Endothelial cell of umbilical vein (primary cell): ENCODE measurements at regions not wholly inside any gene's neighbourhood (a gene's known extent, or its start where the extent isn't known, plus 50 kb on each side); places are given as distances from the start of the nearest gene placed in this dataset.

Experiments
- BruUV-seq: library from RNA; stranded (reverse); fragments of 400-500 nt; replicated peaks from 2 replicates; lab custom pipeline; 2021; lab: Mats Ljungman, UMichigan
- CTCF ChIA-PET: fragments of 300-600, 350-600 bp; sonication (Branson Sonifier 250); formaldehyde crosslinking; loops from one replicate; lab custom pipeline; 2021; ENCODE audit warnings: antibody characterized with exemption, inconsistent platforms; lab: Charles Lee
- POLR2A ChIA-PET: fragments of 300-600, 350-600 bp; sonication (Branson Sonifier 250); formaldehyde crosslinking; loops from one replicate; lab custom pipeline; 2021; ENCODE audit warnings: antibody characterized with exemption, inconsistent platforms; lab: Charles Lee
- DNase-seq: peaks from one replicate; pipeline ENCODE4 v3.0.0-alpha.2; 2011; ENCODE audit warnings: low read depth, low spot score
- FAIRE-seq: peaks from 2 replicates; lab custom pipeline; 2011; peaks lifted over from hg19 to GRCh38; lab: Jason Lieb, UNC
- H2AFZ ChIP-seq: 2 replicates; pipeline ENCODE4 v1.6.0; 2012; ENCODE audit warnings: low read depth, low read length, control low read depth, inconsistent platforms
- H3K27ac ChIP-seq: 2 replicates; pipeline ENCODE4 v1.5.1; 2011; ENCODE audit warnings: low read depth, mild to moderate bottlenecking, control low read depth, low read length, moderate library complexity; ENCODE audit not compliant: insufficient read depth
- H3K27me3 ChIP-seq, 2 experiments: 2 replicates each; pipeline versions ENCODE4 v1.6.0 to v1.6.1; 2011; ENCODE audit warnings: low read length in 2 of 2, mixed read lengths in 1 of 2; ENCODE audit not compliant: control insufficient read depth in 2 of 2, insufficient read depth in 2 of 2
- H3K36me3 ChIP-seq, 2 experiments: 2 replicates in 1 of 2; 3 replicates in 1 of 2; pipeline ENCODE4 v1.5.1; 2011; ENCODE audit warnings: low read length in 2 of 2, mild to moderate bottlenecking in 1 of 2, moderate library complexity in 1 of 2; ENCODE audit not compliant: control insufficient read depth in 2 of 2, insufficient read depth in 2 of 2; ENCODE audit errors: extremely low read depth in 1 of 2
- H3K4me1 ChIP-seq: 3 replicates; pipeline ENCODE4 v1.5.1; 2011; ENCODE audit warnings: mild to moderate bottlenecking, low read length; ENCODE audit not compliant: control insufficient read depth, insufficient read depth; ENCODE audit errors: extremely low read depth
- H3K4me2 ChIP-seq: 2 replicates; pipeline ENCODE4 v1.6.1; 2011; ENCODE audit warnings: low read length, control low read depth, mixed read lengths; ENCODE audit not compliant: insufficient read depth
- H3K4me3 ChIP-seq, 3 experiments: fragments of 200-600 bp in 1 of 3; sonication (generic), shearing (Covaris generic) in 1 of 3; replicated peaks in 1 of 3; 2 replicates each; pipeline ENCODE4 v1.5.1; 2011 to 2016; ENCODE audit warnings: control low read depth in 3 of 3, low read length in 3 of 3, mild to moderate bottlenecking in 2 of 3, inconsistent platforms in 1 of 3, low read depth in 1 of 3, moderate library complexity in 1 of 3; ENCODE audit not compliant: insufficient read depth in 1 of 3
- H3K79me2 ChIP-seq: 2 replicates; pipeline ENCODE4 v1.6.0; 2012; ENCODE audit warnings: low read length, inconsistent platforms; ENCODE audit not compliant: control insufficient read depth, insufficient read depth
- H3K9ac ChIP-seq: replicated peaks from 2 replicates; pipeline ENCODE3; 2011; ENCODE audit warnings: low read length, control low read depth; ENCODE audit not compliant: insufficient read depth; ENCODE audit errors: extremely low read depth
- H3K9me1 ChIP-seq: replicated peaks from 3 replicates; pipeline ENCODE4 v1.6.0; 2011; ENCODE audit warnings: mild to moderate bottlenecking, low read length; ENCODE audit not compliant: control insufficient read depth, insufficient read depth; ENCODE audit errors: extremely low read depth
- H3K9me3 ChIP-seq: replicated peaks from 2 replicates; pipeline ENCODE4 v1.5.1; 2012; ENCODE audit warnings: low read length, inconsistent platforms; ENCODE audit not compliant: control insufficient read depth, insufficient read depth
- H4K20me1 ChIP-seq: replicated peaks from 2 replicates; pipeline ENCODE3; 2011; ENCODE audit warnings: mild to moderate bottlenecking, low read length; ENCODE audit not compliant: control insufficient read depth, insufficient read depth; ENCODE audit errors: extremely low read depth
- CTCF ChIP-seq, 2 donors: IDR thresholded peaks; 1 replicate in 1 of 2; 2 replicates in 1 of 2; pipeline ENCODE4 v1.5.1; 2011; ENCODE audit warnings: low read length in 2 of 2, mild to moderate bottlenecking in 2 of 2, moderate library complexity in 2 of 2, control low read depth in 1 of 2, inconsistent platforms in 1 of 2, low read depth in 1 of 2; ENCODE audit not compliant: insufficient read depth in 1 of 2; ENCODE audit errors: extremely low read depth in 1 of 2
- EZH2 ChIP-seq: IDR thresholded peaks from 2 replicates; pipeline ENCODE4 v1.6.1; 2012; ENCODE audit warnings: borderline replicate concordance, low read depth, mild to moderate bottlenecking, moderate library complexity, low read length, inconsistent platforms; ENCODE audit not compliant: severe bottlenecking
- FOS ChIP-seq: IDR thresholded peaks from 2 replicates; pipeline ENCODE4 v1.6.1; 2011; ENCODE audit warnings: mild to moderate bottlenecking, low read length, moderate library complexity, borderline replicate concordance; ENCODE audit not compliant: insufficient read depth
- GATA2 ChIP-seq: IDR thresholded peaks from 2 replicates; pipeline ENCODE4 v1.7.0; 2011; ENCODE audit warnings: low read depth, mild to moderate bottlenecking, moderate library complexity, mixed read lengths, low read length; ENCODE audit not compliant: insufficient read length, insufficient read depth
- JUN ChIP-seq: IDR thresholded peaks from 2 replicates; pipeline ENCODE4 v1.6.1; 2011; ENCODE audit warnings: borderline replicate concordance, low read depth; ENCODE audit not compliant: insufficient read length, insufficient read depth
- MAX ChIP-seq: IDR thresholded peaks from 2 replicates; pipeline ENCODE4 v1.6.1; 2011; ENCODE audit not compliant: insufficient read depth, insufficient read length
- MYC ChIP-seq: IDR thresholded peaks from one replicate; pipeline ENCODE4 v1.6.1; 2011; ENCODE audit warnings: mild to moderate bottlenecking, low read depth, low read length
- POLR2A ChIP-seq: IDR thresholded peaks from 2 replicates; pipeline ENCODE4 v1.6.1; 2012; ENCODE audit warnings: low read depth, mild to moderate bottlenecking, control low read depth, low read length
- POLR2AphosphoS5 ChIP-seq: IDR thresholded peaks from 2 replicates; pipeline ENCODE4 v1.6.1; 2012; ENCODE audit warnings: low read depth, mild to moderate bottlenecking, control low read depth, low read length, moderate library complexity; ENCODE audit not compliant: insufficient read depth
- dilution Hi-C: fragments of 300-500 bp; cut with MboI; formaldehyde crosslinking; loops from one replicate; pipeline ENCODE4 v1.15.0; 2019; ENCODE audit warnings: low sequenced_read_pairs; ENCODE audit not compliant: extremely low pct_ligation_motif_present
- intact Hi-C: fragments of 100-400 bp; cut with micrococcal nuclease; formaldehyde crosslinking; loops from one replicate; pipeline ENCODE4 v1.10.0; 2022

- no peak for DNase-seq
- no peaks in the 10 kb centered on the region for H3K4me1 ChIP-seq
- dilution Hi-C loops: no loop called here
- no peaks in the 10 kb centered on the region for H4K20me1 ChIP-seq
- H3K27ac ChIP-seq: no peak overlapping the region
- H3K4me2 ChIP-seq: no peak overlapping the region
- H3K9ac ChIP-seq: no peak overlapping the region
- no peaks in the 10 kb centered on the region for H3K9me3 ChIP-seq
- BruUV-seq: no TSS peak
- H2AFZ ChIP-seq: no peak overlapping the region
- no peak for TF ChIP-seq MYC
- TF ChIP-seq JUN: no peak
- TF ChIP-seq CTCF (IDR thresholded peaks at IDR 0.05; ENCODE audit: extremely low read depth in 1 of 2, insufficient read depth in 1 of 2, low read depth in 1 of 2, low read length in 2 of 2): no peak
- TF ChIP-seq POLR2AphosphoS5: no peak
- TF ChIP-seq POLR2A: no peak
- no peak for TF ChIP-seq EZH2
- TF ChIP-seq GATA2: no peak
- TF ChIP-seq MAX: no peak
- TF ChIP-seq FOS: no peak
- FAIRE-seq: no peak
- H3K9me1 ChIP-seq: no peaks in the 10 kb centered on the region
- H3K36me3 ChIP-seq: no peaks in the 10 kb centered on the region
- CTCF ChIA-PET: no interaction called here
- no peaks in the 10 kb centered on the region for H3K79me2 ChIP-seq
- H3K4me3 ChIP-seq: no peak overlapping the region
- POLR2A ChIA-PET: no interaction called here
- intact Hi-C loops: no loop called here
- no peaks in the 10 kb centered on the region for H3K27me3 ChIP-seq
Measured at GRCh38 chr1:244759158-244759557, 76.3 kb upstream of the COX20 start.
